MM.1S (cell line): ENCODE measurements at regions not wholly inside any gene's neighbourhood (a gene's known extent, or its start where the extent isn't known, plus 50 kb on each side); places are given as distances from the start of the nearest gene placed in this dataset.
"Not testable (repeated sequence)": the region's sequence is repeated elsewhere in the genome, so short reads cannot be mapped to it uniquely, and the experiment has no call there.

Source experiments
- DNase-seq: peaks from one replicate; pipeline ENCODE4 v3.0.0-alpha.2; 2015
- H2AFZ ChIP-seq: fragments of 300-600 bp; sonication (generic); 2 replicates; pipeline ENCODE4 v1.6.0; 2016; ENCODE audit warnings: antibody characterized with exemption, low read length
- H3F3A ChIP-seq: fragments of 300-600 bp; sonication (generic); 2 replicates; pipeline ENCODE4 v1.6.1; 2016; ENCODE audit warnings: mild to moderate bottlenecking, antibody characterized with exemption, low read length, moderate library complexity, mixed read lengths; ENCODE audit not compliant: insufficient read depth
- H3K27ac ChIP-seq: fragments of 300-600 bp; sonication (generic); 2 replicates; pipeline ENCODE4 v1.5.1; 2016; ENCODE audit warnings: mild to moderate bottlenecking, low read length
- H3K27me3 ChIP-seq: fragments of 300-600 bp; sonication (generic); replicated peaks from 2 replicates; pipeline ENCODE4 v1.6.0; 2016; ENCODE audit warnings: low read length; ENCODE audit not compliant: insufficient read depth
- H3K36me3 ChIP-seq: fragments of 300-600 bp; sonication (generic); replicated peaks from 2 replicates; pipeline ENCODE4 v1.6.1; 2016; ENCODE audit warnings: mild to moderate bottlenecking, low read length, mixed read lengths; ENCODE audit not compliant: insufficient read depth
- H3K4me1 ChIP-seq: fragments of 300-600 bp; sonication (generic); 2 replicates; pipeline ENCODE4 v1.6.1; 2016; ENCODE audit warnings: low read length, mixed read lengths
- H3K4me2 ChIP-seq: fragments of 300-600 bp; sonication (generic); 2 replicates; pipeline ENCODE4 v1.6.0; 2016; ENCODE audit warnings: low read depth, low read length
- H3K4me3 ChIP-seq: fragments of 300-600 bp; sonication (generic); 2 replicates; pipeline ENCODE4 v1.5.1; 2016; ENCODE audit warnings: low read length, mixed read lengths
- H3K79me2 ChIP-seq: fragments of 300-600 bp; sonication (generic); 2 replicates; pipeline ENCODE4 v1.6.1; 2016; ENCODE audit warnings: mixed run types, low read length, mixed read lengths
- H3K9ac ChIP-seq: fragments of 300-600 bp; sonication (generic); 2 replicates; pipeline ENCODE4 v1.6.1; 2016; ENCODE audit warnings: low read length, mixed read lengths
- H3K9me2 ChIP-seq: fragments of 300-600 bp; sonication (generic); replicated peaks from 2 replicates; pipeline ENCODE4 v1.6.1; 2016; ENCODE audit warnings: mild to moderate bottlenecking, low read length, mixed read lengths; ENCODE audit not compliant: insufficient read depth
- H3K9me3 ChIP-seq: fragments of 300-600 bp; sonication (generic); replicated peaks from 2 replicates; pipeline ENCODE4 v1.6.1; 2016; ENCODE audit warnings: mild to moderate bottlenecking, low read length, mixed read lengths; ENCODE audit not compliant: insufficient read depth
- H4K20me1 ChIP-seq: fragments of 300-600 bp; sonication (generic); 2 replicates; pipeline ENCODE4 v1.6.1; 2016; ENCODE audit warnings: mild to moderate bottlenecking, low read length, moderate library complexity, mixed read lengths; ENCODE audit not compliant: insufficient read depth
- CTCF ChIP-seq: fragments of 300-600 bp; sonication (generic); IDR thresholded peaks from 2 replicates; pipeline ENCODE4 v1.5.1; 2016; ENCODE audit warnings: antibody characterized with exemption, low read length, mixed read lengths
- EZH2 ChIP-seq: fragments of 300-600 bp; sonication (generic); optimal IDR thresholded peaks from 2 replicates; pipeline ENCODE3; 2017; ENCODE audit warnings: low read depth, mild to moderate bottlenecking, antibody characterized with exemption, low read length, mixed read lengths
- EZH2phosphoT487 ChIP-seq: fragments of 300-600 bp; sonication (generic); IDR thresholded peaks from 2 replicates; pipeline ENCODE4 v1.6.1; 2018; ENCODE audit warnings: antibody characterized with exemption, low read length

GRCh38 chr4:101415962-101416361, 68.6 kb upstream of the PPP3CA start:
- no peak overlapping the region for H3K4me2 ChIP-seq
- no peak for TF ChIP-seq CTCF

GRCh38 chr4:101414496-101414895, 67.2 kb upstream of the PPP3CA start:
- Histone ChIP-seq H3K4me1 (peaks cover 22% of the 10 kb centered on the region), H3K9ac (no peak overlapping the region), H3K9me2 (no peaks in the 10 kb centered on the region), H3K36me3 (no peaks in the 10 kb centered on the region), H3K9me3 (no peaks in the 10 kb centered on the region), H4K20me1 (no peaks in the 10 kb centered on the region), H3K27ac (no peak overlapping the region), H3K27me3 (no peaks in the 10 kb centered on the region), H3K4me2 (no peak overlapping the region), H3K79me2 (no peaks in the 10 kb centered on the region), H2AFZ (no peak overlapping the region), H3K4me3 (no peak overlapping the region), H3F3A (peaks cover 16% of the 10 kb centered on the region)
- TF ChIP-seq EZH2phosphoT487 (no peak), CTCF (no peak), EZH2 (no peak)
- no peak for DNase-seq

More at GRCh38 chr4:101415962-101416361, 68.6 kb upstream of the PPP3CA start:
- DNase-seq: no peak
- Histone ChIP-seq H3K27me3 (no peaks in the 10 kb centered on the region), H2AFZ (no peak overlapping the region), H3K36me3 (no peaks in the 10 kb centered on the region), H3F3A (peaks cover 25% of the 10 kb centered on the region), H3K4me1 (peaks cover 31% of the 10 kb centered on the region), H3K9me3 (no peaks in the 10 kb centered on the region), H4K20me1 (no peaks in the 10 kb centered on the region), H3K4me3 (no peak overlapping the region), H3K27ac (no peak overlapping the region), H3K79me2 (no peaks in the 10 kb centered on the region), H3K9me2 (no peaks in the 10 kb centered on the region), H3K9ac (no peak overlapping the region)

- no peak for TF ChIP-seq EZH2
- no peak for TF ChIP-seq EZH2phosphoT487
- no peak for TF ChIP-seq CTCF
- Histone ChIP-seq H3K9me2 (no peaks in the 10 kb centered on the region), H3K9me3 (no peaks in the 10 kb centered on the region), H3K27me3 (no peaks in the 10 kb centered on the region), H3K36me3 (no peaks in the 10 kb centered on the region), H3K9ac (no peak overlapping the region), H3K4me2 (no peak overlapping the region), H3K27ac (no peak overlapping the region), H4K20me1 (no peaks in the 10 kb centered on the region), H3F3A (no peaks in the 10 kb centered on the region), H3K79me2 (no peaks in the 10 kb centered on the region), H2AFZ (no peak overlapping the region), H3K4me1 (no peaks in the 10 kb centered on the region), H3K4me3 (no peak overlapping the region)
- no peak for DNase-seq
Observed at GRCh38 chr4:101411926-101412325, 64.6 kb upstream of the PPP3CA start.

- H3K27ac ChIP-seq, H3F3A ChIP-seq, H3K4me3 ChIP-seq, H3K36me3 ChIP-seq, H3K79me2 ChIP-seq, H3K4me2 ChIP-seq, H3K9me3 ChIP-seq, H3K9me2 ChIP-seq, DNase-seq, H2AFZ ChIP-seq, H3K4me1 ChIP-seq, H3K27me3 ChIP-seq, H3K9ac ChIP-seq, H4K20me1 ChIP-seq: not testable (repeated sequence)
Observed at GRCh38 chr4:101411281-101411910, 64.1 kb upstream of the PPP3CA start.
